ENCODE measurements at regions not wholly inside any gene's neighbourhood (a gene's known extent, or its start where the extent isn't known, plus 50 kb on each side); places are given as distances from the start of the nearest gene placed in this dataset.

GRCh38 chr2:128368437-128369107 lies 49.9 kb upstream of the HS6ST1 start:
- TF ChIP-seq CTCF (IDR thresholded peaks at IDR 0.05; ENCODE audit: control insufficient read depth, insufficient read depth, low read depth, low read length, missing control alignments): no peak
- H3K4me3 ChIP-seq (ENCODE audit: control insufficient read depth, low read depth, low read length): no peak overlapping the region
- DNase-seq (ENCODE audit: low read depth): no peak

- TF ChIP-seq CTCF (IDR thresholded peaks at IDR 0.05; ENCODE audit: control insufficient read depth, insufficient read depth, low read depth, low read length, missing control alignments): no peak
- H3K4me3 ChIP-seq (ENCODE audit: control insufficient read depth, low read depth, low read length): no peak overlapping the region
- no peak for DNase-seq (ENCODE audit: low read depth)
These were observed 50.5 kb upstream of the HS6ST1 start for GRCh38 chr2:128369108-128369555.

- TF ChIP-seq CTCF (IDR thresholded peaks at IDR 0.05; ENCODE audit: control insufficient read depth, insufficient read depth, low read depth, low read length, missing control alignments): no peak
- DNase-seq (ENCODE audit: low read depth): no peak
- no peak overlapping the region for H3K4me3 ChIP-seq (ENCODE audit: control insufficient read depth, low read depth, low read length)
These were observed 51.2 kb upstream of the HS6ST1 start for GRCh38 chr2:128369602-128370467.

GRCh38 chr2:128370468-128371247 lies 52.0 kb upstream of the HS6ST1 start:
- DNase-seq (ENCODE audit: low read depth): no peak

GRCh38 chr2:128371248-128371630 lies 52.6 kb upstream of the HS6ST1 start:
- no peak for DNase-seq (ENCODE audit: low read depth)
- TF ChIP-seq CTCF (IDR thresholded peaks at IDR 0.05; ENCODE audit: control insufficient read depth, insufficient read depth, low read depth, low read length, missing control alignments): no peak

More at GRCh38 chr2:128370468-128371247, 52.0 kb upstream of the HS6ST1 start:
- H3K4me3 ChIP-seq (ENCODE audit: control insufficient read depth, low read depth, low read length): no peak overlapping the region
- TF ChIP-seq CTCF (IDR thresholded peaks at IDR 0.05; ENCODE audit: control insufficient read depth, insufficient read depth, low read depth, low read length, missing control alignments): no peak

GRCh38 chr2:128371648-128372345 lies 53.1 kb upstream of the HS6ST1 start:
- DNase-seq (ENCODE audit: low read depth): no peak
- no peak for TF ChIP-seq CTCF (IDR thresholded peaks at IDR 0.05; ENCODE audit: control insufficient read depth, insufficient read depth, low read depth, low read length, missing control alignments)

More at GRCh38 chr2:128371248-128371630, 52.6 kb upstream of the HS6ST1 start:
- H3K4me3 ChIP-seq (ENCODE audit: control insufficient read depth, low read depth, low read length): no peak overlapping the region

More at GRCh38 chr2:128371648-128372345, 53.1 kb upstream of the HS6ST1 start:
- no peak overlapping the region for H3K4me3 ChIP-seq (ENCODE audit: control insufficient read depth, low read depth, low read length)
